ENCODE measurements at regions not wholly inside any gene's neighbourhood (a gene's known extent, or its start where the extent isn't known, plus 50 kb on each side); places are given as distances from the start of the nearest gene placed in this dataset.

GRCh38 chr2:62302631-62303435 lies 106.9 kb downstream of the B3GNT2 start:
- TF ChIP-seq CTCF (IDR thresholded peaks at IDR 0.05; ENCODE audit: low read length): no peak
- no peak overlapping the region for H3K27ac ChIP-seq (ENCODE audit: low read depth, low read length, poor library complexity, severe bottlenecking)
- H3F3A ChIP-seq (ENCODE audit: insufficient read depth, low read length): no peaks in the 10 kb centered on the region
- H3K9me3 ChIP-seq (ENCODE audit: low read length): no peaks in the 10 kb centered on the region
- peaks cover 50% of the 10 kb centered on the region for H3K4me1 ChIP-seq (ENCODE audit: insufficient read depth, low read length, severe bottlenecking)
- H3K9me2 ChIP-seq (ENCODE audit: low read depth, low read length): no peaks in the 10 kb centered on the region
- H3K36me3 ChIP-seq (ENCODE audit: insufficient read depth, low read length): no peaks in the 10 kb centered on the region
- H3K27me3 ChIP-seq (ENCODE audit: insufficient read depth, low read length): no peaks in the 10 kb centered on the region
- H3K4me3 ChIP-seq (ENCODE audit: low read depth, low read length, poor library complexity, severe bottlenecking): no peak overlapping the region
- H3K79me2 ChIP-seq (ENCODE audit: insufficient read depth, low read length): no peaks in the 10 kb centered on the region
- H3K9ac ChIP-seq (ENCODE audit: low read length): no peak overlapping the region
- no peak overlapping the region for H2AFZ ChIP-seq (ENCODE audit: low read length)
- no peak overlapping the region for H3K4me2 ChIP-seq (ENCODE audit: low read length)
- no peaks in the 10 kb centered on the region for H4K20me1 ChIP-seq (ENCODE audit: insufficient read depth, low read length)

GRCh38 chr2:62300925-62301324 lies 105.0 kb downstream of the B3GNT2 start:
- Histone ChIP-seq H3K4me3 (ENCODE audit: low read depth, low read length, poor library complexity, severe bottlenecking) (no peak overlapping the region), H3K4me1 (ENCODE audit: insufficient read depth, low read length, severe bottlenecking) (peaks cover 33% of the 10 kb centered on the region), H4K20me1 (ENCODE audit: insufficient read depth, low read length) (no peaks in the 10 kb centered on the region), H3K4me2 (ENCODE audit: low read length) (no peak overlapping the region), H3K9me3 (ENCODE audit: low read length) (no peaks in the 10 kb centered on the region), H2AFZ (ENCODE audit: low read length) (no peak overlapping the region), H3K27me3 (ENCODE audit: insufficient read depth, low read length) (no peaks in the 10 kb centered on the region), H3F3A (ENCODE audit: insufficient read depth, low read length) (no peaks in the 10 kb centered on the region), H3K27ac (ENCODE audit: low read depth, low read length, poor library complexity, severe bottlenecking) (no peak overlapping the region), H3K79me2 (ENCODE audit: insufficient read depth, low read length) (no peaks in the 10 kb centered on the region), H3K9me2 (ENCODE audit: low read depth, low read length) (no peaks in the 10 kb centered on the region), H3K36me3 (ENCODE audit: insufficient read depth, low read length) (no peaks in the 10 kb centered on the region), H3K9ac (ENCODE audit: low read length) (no peak overlapping the region)
- TF ChIP-seq CTCF (IDR thresholded peaks at IDR 0.05; ENCODE audit: low read length): no peak
- TF ChIP-seq EZH2 (IDR thresholded peaks at IDR 0.05; ENCODE audit: borderline replicate concordance, low read length): no peak

- no peaks in the 10 kb centered on the region for H3K27me3 ChIP-seq (ENCODE audit: insufficient read depth, low read length)
- no peaks in the 10 kb centered on the region for H4K20me1 ChIP-seq (ENCODE audit: insufficient read depth, low read length)
- H3K4me1 ChIP-seq (ENCODE audit: insufficient read depth, low read length, severe bottlenecking): peaks cover 16% of the 10 kb centered on the region
- H2AFZ ChIP-seq (ENCODE audit: low read length): no peak overlapping the region
- no peaks in the 10 kb centered on the region for H3K9me2 ChIP-seq (ENCODE audit: low read depth, low read length)
- no peak overlapping the region for H3K27ac ChIP-seq (ENCODE audit: low read depth, low read length, poor library complexity, severe bottlenecking)
- H3F3A ChIP-seq (ENCODE audit: insufficient read depth, low read length): no peaks in the 10 kb centered on the region
- H3K9ac ChIP-seq (ENCODE audit: low read length): no peak overlapping the region
- no peaks in the 10 kb centered on the region for H3K79me2 ChIP-seq (ENCODE audit: insufficient read depth, low read length)
- H3K4me3 ChIP-seq (ENCODE audit: low read depth, low read length, poor library complexity, severe bottlenecking): no peak overlapping the region
- H3K36me3 ChIP-seq (ENCODE audit: insufficient read depth, low read length): no peaks in the 10 kb centered on the region
- no peak overlapping the region for H3K4me2 ChIP-seq (ENCODE audit: low read length)
- no peaks in the 10 kb centered on the region for H3K9me3 ChIP-seq (ENCODE audit: low read length)
- peak; percentile 50; the same call in 1 of the 2 replicates for TF ChIP-seq CTCF (IDR thresholded peaks at IDR 0.05; ENCODE audit: low read length)
- no peak for TF ChIP-seq EZH2 (IDR thresholded peaks at IDR 0.05; ENCODE audit: borderline replicate concordance, low read length)
Observed at GRCh38 chr2:62297624-62298010, 101.7 kb downstream of the B3GNT2 start.

Data from OCI-LY1 (cell line).